ENCODE measurements at regions not wholly inside any gene's neighbourhood (a gene's known extent, or its start where the extent isn't known, plus 50 kb on each side); places are given as distances from the start of the nearest gene placed in this dataset.
"Not testable (repeated sequence)": the region's sequence is repeated elsewhere in the genome, so short reads cannot be mapped to it uniquely, and the experiment has no call there.

DNA sequence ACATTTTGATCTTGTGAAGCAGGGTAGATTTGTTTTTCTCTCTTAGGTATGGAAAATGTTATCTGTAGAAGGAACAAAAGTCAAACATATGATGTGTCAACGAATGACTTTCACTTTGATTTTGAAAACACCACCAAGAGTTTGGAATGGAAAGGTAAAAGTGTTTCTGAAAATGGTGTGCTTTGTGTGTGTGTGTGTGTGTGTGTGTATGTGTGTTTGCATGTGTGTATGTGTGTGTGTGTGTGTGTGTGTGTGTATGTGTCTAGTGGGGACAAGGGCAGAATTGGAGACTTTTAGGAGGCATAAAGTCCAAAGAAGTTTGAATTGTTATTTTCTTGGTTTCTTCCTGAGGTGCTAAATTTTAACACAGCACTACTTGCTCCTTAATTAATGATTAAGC lies 115.4 kb upstream of the PRKCQ start:
- DNase-seq (ENCODE audit: low read depth, low spot score) = no peak

DNA sequence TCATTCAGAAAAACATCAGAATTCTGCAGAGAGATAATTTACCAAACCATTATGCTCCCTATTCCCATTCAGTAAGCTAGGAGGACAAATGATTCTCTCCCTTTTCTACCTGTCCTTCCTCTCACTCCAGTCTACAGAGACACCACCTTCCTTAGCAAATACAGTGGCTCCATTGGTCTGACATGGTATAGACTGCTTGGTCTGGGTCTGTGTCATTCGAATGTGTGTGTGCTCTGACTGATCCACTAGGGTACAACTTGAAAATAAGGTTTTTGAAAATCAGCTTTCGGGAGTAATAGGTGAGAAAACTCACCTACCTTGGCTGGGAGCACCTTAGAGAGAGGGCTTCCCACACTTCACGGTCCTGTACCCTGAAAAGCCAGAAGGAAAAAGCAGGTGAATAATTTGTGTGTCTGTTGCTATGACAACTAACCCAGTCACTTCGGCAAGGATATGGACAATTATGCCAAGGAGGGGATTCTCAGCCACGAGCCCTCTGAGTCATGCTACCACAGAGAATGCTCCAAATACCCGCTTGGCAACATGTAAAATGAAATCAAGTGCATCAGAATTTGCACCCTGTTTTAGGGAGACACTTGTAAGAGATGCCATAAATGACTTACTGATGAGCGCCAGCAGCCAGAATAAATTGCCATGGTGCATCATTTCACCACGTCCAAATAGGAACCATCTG lies 114.5 kb upstream of the PRKCQ start:
- DNase-seq (ENCODE audit: low read depth, low spot score) = no peak

DNA sequence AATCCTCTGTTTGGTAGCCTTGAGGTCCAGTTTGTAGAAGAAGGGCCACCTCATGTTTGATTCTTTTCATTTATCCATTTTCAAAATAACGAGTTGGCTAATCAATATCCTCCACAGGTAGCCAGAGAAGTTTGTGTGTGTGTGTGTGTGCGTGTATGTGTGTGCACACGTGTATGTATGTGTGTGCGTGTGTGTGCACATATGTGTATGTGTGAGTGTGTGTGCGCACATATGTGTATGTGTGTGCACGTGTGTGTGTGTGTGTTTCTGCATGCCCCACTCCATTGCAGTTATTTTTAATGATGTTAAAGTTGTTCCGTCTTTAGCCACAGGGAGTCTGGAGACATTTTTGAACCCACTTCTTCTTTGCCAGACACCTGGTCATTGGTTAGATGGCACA lies 112.8 kb upstream of the PRKCQ start:
- DNase-seq (ENCODE audit: low read depth, low spot score) = no peak

DNA sequence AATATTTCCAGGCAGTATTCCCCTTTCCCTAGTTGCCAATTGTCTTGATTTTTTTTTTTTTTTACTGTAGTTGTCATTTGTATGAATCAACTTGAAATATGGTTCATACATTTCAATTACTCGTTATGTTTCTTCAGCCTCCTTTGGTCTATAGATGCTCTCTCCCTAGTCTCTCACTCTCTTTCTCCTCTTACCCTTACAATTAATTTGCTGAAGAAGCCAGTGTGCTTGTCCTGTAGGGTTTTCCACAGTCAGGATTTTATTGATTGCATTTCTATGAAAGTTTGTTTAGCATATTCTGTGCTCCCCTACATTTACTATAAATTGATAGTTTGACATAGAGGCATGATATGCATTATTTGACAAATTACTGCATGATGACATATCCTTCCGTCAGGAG lies 112.0 kb upstream of the PRKCQ start:
- no peak for DNase-seq (ENCODE audit: low read depth, low spot score)

DNA sequence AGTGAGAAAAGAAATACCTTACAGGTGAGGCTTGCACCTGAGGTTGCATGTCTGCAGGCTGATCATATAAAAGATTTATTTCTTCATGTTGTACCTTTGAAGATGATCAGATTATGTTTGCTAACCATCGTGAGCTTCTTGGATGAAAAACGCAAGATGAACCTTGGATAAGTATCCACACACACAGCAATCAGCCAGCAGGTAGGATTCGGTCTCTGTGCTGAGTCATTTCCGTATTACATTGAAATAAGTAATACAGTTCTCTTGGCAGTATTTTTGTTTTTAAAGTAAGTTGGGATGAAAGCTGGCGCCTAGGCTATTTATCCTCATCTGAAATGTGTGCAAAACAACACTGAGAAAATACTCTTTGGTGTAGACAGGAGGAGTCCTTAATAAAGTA lies 109.0 kb upstream of the PRKCQ start:
- no peak for DNase-seq (ENCODE audit: low read depth, low spot score)

DNA sequence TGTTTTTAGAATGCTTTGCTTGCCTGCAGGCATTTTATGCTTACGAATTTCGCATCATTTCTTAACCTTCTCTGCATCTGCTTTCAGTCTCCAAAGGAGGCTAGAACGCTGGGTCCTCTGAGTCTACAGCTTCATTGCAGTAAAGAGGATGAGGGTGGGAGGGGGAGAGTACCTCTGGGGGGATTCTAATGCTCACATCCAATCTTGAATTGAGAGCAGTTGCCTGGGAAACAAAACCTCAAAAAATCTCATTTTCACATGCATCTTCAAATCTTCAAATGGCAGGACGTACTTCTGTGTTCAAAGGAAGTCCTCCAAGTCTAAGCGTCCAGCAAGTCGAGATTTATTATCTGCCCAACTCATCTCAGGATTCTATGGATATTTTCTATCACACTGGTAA lies 100.7 kb upstream of the PRKCQ start:
- no peak for DNase-seq (ENCODE audit: low read depth, low spot score)

DNA sequence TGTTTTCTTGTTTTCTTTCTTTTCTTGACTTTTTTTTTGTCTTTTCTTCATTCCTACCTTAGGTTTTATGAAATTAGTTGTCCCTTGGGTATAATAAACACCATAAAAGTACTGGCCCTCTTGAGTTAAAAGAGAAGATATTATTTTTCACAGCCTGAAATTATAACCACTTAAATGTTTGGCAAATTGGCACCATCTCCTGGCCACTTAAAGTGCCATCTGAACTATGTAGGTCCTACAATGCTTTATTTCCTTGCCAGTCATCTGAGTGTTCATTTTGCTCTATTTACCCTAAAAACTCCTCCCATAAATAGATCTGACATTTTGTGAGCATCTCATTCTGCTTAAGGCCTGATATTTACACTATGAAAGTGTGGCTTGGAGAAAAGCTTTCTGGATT lies 98.9 kb upstream of the PRKCQ start:
- no peak for DNase-seq (ENCODE audit: low read depth, low spot score)

DNA sequence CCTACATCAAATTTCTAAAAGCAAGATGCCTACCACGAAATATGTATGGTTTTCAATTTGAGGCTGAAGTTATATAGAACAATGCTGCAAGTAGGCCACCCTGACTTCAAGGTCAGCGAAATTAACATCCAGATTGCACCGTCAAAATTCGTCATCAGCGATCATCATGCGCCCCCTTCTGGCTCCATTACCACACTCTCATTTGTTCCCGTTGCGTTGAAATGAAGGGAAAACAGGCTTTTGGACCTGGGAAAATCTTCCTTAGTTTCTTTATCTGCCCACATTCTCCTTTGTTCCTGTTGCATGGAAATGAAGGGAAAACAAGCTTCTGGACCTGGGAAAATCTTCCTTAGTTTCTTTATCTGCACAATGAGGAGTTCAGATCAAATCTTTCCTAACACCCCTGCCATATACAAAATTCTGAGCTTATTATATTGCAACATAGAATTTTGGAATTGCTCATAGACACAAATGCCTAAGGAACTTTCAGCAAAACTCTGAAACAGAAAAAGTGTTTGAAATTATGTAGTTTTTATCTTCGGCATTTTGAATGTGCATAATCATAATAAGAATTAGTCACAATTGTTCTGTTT lies 98.2 kb upstream of the PRKCQ start:
- DNase-seq (ENCODE audit: low read depth, low spot score) = peak; percentile 34

DNA sequence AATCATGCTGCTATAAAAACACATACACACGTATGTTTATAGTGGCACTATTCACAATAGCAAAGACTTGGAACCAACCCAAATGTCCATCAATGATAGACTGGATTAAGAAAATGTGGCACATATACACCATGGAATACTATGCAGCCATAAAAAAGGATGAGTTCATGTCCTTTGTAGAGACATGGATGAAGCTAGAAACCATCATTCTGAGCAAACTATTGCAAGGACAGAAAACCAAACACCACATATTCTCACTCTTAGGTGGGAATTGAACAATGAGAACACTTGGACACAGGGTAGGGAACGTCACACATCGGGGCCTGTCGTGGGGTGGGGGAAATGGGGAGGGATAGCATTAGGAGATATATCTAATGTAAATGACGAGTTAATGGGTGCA lies 97.1 kb upstream of the PRKCQ start:
- DNase-seq (ENCODE audit: low read depth, low spot score) = not testable (repeated sequence)

DNA sequence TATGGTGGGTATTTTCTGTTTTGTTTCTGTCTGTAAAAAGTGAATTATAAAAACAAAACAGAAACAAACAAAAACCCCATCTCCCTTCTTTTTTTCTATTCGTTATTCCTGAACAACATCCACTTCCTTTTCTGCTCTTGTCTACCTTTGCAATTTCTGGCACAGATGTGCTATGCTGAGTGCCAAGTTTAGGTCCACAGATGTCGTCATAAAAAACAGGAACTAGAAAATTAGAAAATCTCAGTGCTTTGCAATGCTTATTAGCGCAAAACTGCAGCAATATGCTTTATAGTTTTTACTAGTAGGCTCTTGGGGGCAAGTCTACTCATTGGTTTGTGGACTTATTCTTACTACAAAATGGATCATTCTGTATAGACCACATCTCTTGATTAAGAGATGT lies 94.2 kb upstream of the PRKCQ start:
- DNase-seq (ENCODE audit: low read depth, low spot score) = no peak

DNA sequence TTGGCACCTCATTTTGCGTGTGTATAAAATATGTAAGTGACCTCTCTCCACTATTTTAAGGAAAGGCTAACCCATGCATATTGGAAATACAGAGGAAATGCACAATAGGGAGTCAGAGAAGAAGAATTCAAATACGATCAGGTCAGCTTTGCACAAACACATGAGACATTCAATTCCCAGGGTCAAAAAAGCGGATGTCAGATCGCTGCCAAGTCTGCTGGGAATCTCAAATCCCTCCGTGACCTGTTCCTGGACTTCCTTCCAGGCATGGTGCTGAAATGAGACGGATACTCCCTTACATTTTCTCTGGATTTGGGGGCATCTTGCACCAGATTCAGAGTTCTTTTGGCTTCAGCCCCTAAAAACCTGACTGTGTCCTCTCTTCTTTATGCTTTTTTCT lies 91.9 kb upstream of the PRKCQ start:
- no peak for DNase-seq (ENCODE audit: low read depth, low spot score)

DNA sequence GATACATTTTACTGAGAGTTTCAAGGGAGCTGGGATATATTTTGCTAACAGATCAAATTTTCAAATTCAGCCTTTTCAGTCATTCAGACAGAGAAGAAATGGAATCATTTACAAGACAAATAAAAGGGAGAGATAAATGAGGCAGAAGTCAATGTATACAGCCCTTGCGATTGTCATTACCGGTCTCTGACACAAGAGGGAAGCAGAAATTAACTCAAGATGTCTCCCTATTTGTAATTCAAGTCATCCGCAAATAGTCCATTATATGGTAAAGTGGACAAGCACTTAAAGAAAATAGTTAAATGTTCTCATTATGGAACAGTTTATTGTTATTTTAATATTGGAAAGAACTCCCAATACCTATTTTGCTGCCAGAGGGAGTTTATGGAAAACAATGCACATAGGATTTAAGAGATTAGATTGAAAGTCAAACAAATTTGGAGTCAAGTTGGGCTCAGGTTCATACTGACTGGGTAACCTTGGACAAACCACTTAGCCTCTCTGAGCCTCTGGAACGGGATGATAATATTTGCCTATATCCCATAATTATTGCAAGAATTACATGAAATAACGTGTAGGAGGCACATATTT lies 89.3 kb upstream of the PRKCQ start:
- DNase-seq (ENCODE audit: low read depth, low spot score) = no peak

DNA sequence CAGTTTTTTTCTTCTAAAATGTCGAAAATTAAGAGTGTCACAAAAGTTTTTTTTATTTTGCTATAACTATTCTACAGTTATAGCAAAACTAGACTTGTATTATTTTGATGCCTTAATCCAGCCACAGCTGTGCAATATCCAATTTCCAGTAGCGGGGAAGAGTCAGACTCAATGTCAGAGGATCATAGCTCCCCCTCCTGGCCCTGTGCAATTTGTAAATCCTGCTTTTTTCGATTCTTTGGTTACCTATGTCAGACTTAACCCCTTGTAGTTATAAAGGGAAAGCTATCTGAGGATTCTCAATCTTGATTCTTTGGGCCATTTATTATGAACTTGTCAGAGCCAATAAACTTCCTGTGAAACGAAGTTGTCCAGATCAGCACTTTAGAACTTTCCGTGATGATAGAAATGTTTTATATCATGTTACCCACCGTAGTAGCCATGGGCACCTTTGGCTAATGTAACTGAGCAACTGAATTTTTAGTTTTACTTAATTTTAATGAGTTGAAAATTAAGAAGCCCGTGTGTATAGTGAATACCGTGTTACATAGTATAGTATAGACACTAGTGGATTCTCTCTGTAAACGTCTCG lies 87.7 kb upstream of the PRKCQ start:
- no peak for DNase-seq (ENCODE audit: low read depth, low spot score)

DNA sequence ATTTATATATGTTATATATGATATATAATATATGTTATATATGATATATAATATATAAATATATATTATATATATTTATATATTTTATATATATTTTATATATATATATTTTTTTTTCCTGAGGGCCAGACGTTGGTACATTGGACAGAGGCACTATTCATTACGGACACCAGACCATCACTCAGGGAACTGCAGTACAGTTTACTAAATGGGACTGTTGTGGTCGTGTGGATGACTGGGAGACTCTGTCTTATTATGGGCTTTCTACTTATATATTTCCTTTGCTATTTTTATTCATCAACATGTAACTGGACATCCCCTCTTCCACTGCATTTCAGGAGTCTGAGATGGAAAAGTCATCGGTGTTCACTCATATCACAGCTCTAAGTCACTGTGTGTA lies 87.1 kb upstream of the PRKCQ start:
- DNase-seq (ENCODE audit: low read depth, low spot score) = no peak

DNA sequence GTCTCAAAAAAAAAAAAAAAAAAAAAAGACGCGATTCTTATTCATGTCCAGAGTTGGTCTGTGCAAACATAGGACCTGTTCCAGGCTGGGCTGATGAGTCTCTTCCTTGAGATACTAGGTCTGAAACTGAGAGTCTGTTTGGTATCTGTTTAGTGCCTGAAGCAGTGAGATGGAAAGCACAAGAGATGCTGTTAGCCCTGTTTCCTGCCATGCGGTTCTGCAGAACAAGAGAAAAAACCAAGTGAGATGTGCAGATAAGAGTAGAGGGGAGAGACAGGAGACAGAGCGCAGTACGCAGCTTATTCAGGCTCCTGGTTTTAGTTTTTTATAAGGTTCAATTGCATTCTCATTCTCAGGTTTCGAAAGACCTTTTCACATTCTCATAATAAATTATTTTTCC lies 85.8 kb upstream of the PRKCQ start:
- DNase-seq (ENCODE audit: low read depth, low spot score) = no peak

DNA sequence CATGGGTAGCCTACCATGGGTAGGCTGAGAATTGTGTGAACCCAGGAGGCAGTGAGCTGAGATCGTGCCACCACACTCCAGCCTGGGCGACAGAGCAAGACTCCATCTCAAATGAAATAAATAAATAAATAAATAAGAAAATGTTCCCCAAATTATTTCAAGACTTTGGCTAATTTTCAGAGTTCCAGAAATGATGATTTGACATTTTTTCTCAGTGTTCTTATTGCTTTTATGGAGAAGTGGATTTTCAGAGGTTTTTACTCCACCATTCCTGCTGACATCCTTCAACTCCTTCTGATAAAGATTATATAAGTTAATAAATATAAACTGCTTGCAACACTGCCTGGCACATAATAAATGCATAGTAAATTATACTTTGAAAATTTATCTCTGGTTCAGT lies 80.4 kb upstream of the PRKCQ start:
- no peak for DNase-seq (ENCODE audit: low read depth, low spot score)

DNA sequence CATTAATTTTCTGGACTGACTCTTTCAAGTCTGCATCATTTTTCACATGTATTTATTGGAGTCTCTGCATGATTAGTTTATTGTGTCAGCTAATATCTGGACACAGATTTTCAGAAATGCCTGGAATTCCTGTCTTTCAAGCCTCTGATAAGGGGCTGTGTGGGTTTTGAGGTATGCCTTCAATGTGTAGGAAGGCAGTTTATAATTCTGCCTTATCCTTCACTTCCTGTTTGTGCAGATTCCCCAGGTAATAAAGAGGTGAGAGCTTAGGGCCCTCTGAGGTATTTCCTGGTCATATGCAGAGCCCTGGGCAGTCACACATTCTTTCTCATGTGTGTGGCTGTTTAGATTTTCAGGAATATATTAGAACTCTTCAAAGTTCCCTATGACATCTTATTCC lies 79.4 kb upstream of the PRKCQ start:
- DNase-seq (ENCODE audit: low read depth, low spot score) = no peak

DNA sequence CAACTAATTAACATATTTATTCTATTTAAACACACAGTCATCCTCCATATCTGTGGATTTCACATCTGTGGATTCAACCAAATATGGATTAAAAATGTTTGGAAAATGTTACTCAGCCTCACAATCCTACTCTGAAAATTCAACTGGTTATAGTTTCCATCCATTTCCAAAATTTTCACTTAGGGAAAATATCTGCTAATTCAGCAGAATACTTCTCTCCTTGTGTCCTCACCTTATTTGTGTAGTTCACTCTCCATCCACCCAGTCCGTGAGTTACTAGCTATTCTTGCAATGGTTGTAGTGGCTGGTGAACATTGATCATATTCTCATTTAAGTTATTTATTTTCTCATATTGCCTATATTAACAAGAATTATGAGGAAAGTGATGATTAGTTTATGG lies 77.6 kb upstream of the PRKCQ start:
- DNase-seq (ENCODE audit: low read depth, low spot score) = no peak

DNA sequence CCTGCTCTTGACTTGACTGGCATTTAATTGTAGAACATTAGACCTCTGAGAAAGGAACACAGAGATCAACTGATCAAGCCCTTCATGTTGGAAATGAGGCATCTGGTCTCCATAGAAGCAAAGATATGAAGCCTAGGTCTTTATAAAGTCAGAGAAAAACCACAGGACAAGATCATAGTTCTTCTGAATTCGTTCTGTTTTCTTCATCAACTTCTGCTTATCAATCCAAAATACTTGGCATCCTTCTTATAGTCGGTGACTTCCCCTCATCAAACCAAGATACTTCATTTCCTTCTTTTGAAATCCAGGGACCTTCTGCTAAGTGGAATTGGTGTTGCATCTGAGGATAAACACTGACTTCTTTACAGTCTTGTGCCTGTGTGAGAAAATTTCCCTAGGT lies 77.1 kb upstream of the PRKCQ start:
- no peak for DNase-seq (ENCODE audit: low read depth, low spot score)

DNA sequence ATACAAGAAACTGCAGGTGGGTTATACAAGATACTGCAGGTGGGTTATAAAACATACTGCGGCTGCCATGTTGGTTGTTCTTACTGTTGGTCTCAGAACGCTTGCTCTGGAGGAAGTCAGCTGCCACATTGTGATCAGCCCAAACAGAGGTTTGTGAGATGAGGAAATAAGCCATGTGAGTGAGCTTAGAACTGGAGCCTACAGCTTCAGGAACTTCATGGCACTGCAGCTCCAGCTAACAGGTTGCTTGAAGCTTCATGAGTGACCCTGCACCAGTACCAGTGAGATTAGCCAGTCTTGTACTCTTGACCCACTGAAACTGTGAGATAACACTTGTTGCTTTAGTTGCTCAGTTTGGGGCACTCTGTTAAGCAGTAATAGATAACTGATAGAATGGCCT lies 74.5 kb upstream of the PRKCQ start:
- no peak for DNase-seq (ENCODE audit: low read depth, low spot score)

DNA sequence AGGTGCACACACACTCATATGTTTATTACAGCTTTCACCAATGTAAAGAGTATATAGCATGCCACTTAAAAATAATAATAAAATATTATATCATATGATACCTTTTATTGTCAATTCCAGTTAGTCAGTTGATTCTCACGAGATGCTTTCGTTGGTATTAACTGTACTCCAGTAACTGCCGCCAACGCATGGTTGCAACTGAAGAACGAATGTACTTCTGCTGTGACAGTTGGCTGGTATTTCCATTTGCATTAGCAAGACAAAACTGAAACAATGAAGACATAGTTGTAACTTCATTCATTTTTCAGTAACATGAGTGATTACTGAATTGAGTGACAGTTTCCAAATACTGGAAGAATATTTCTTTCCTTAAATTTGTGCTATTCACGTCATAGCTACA lies 70.5 kb upstream of the PRKCQ start:
- DNase-seq (ENCODE audit: low read depth, low spot score) = no peak

DNA sequence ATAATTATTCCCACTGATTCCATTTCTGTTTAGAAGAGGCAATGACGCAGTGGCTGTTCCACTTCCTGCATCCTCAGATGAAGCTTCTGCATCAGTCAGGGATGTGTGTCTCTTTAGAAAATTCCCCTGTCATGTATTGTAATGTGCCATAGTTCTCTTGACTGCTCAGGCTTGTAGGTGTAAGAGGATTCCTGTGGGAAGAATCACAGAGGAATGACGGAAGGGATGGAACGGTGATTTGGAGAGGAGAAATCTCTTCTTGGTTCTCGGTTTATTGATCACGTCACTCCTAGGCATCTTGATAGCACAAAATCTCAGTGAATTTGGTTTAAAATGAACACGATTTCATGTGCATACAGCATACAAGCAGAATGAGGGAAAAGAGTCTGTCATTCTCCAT lies 69.8 kb upstream of the PRKCQ start:
- DNase-seq (ENCODE audit: low read depth, low spot score) = no peak
